CD14-positive monocyte (primary cell): ENCODE measurements at regions not wholly inside any gene's neighbourhood (a gene's known extent, or its start where the extent isn't known, plus 50 kb on each side); places are given as distances from the start of the nearest gene placed in this dataset.

Experiments used
- DNase-seq, 3 donors: peaks; one replicate each; pipeline ENCODE4 v3.0.0-alpha.2; 2011 to 2022
- H2AFZ ChIP-seq: 2 replicates; pipeline ENCODE4 v1.6.0; 2012; ENCODE audit warnings: mild to moderate bottlenecking, low read depth, low read length, inconsistent platforms; ENCODE audit not compliant: insufficient read depth, poor library complexity, severe bottlenecking
- H3K27ac ChIP-seq, 2 donors: 1 replicate in 1 of 2; 2 replicates in 1 of 2; pipeline ENCODE4 v1.5.1; 2012 to 2013; ENCODE audit warnings: low read length in 2 of 2, control low read depth in 1 of 2, inconsistent platforms in 1 of 2, low read depth in 1 of 2, mild to moderate bottlenecking in 1 of 2
- H3K27me3 ChIP-seq, 2 donors: one replicate each; pipeline versions ENCODE4 v1.6.0 to v1.6.1; 2011 to 2013; ENCODE audit warnings: low read length in 2 of 2; ENCODE audit not compliant: control insufficient read depth in 2 of 2, insufficient read depth in 2 of 2
- H3K36me3 ChIP-seq, 2 donors: replicated peaks in 1 of 2; 1 replicate in 1 of 2; 2 replicates in 1 of 2; pipeline versions ENCODE4 v1.5.1 to v1.6.1; 2012 to 2013; ENCODE audit warnings: low read length in 2 of 2, control low read depth in 1 of 2, inconsistent platforms in 1 of 2, mild to moderate bottlenecking in 1 of 2; ENCODE audit not compliant: insufficient read depth in 2 of 2, control insufficient read depth in 1 of 2
- H3K4me1 ChIP-seq, 2 donors: 1 replicate in 1 of 2; 2 replicates in 1 of 2; pipeline versions ENCODE4 v1.5.1 to v1.6.1; 2012 to 2013; ENCODE audit warnings: low read length in 2 of 2, control low read depth in 1 of 2, inconsistent platforms in 1 of 2, mild to moderate bottlenecking in 1 of 2, moderate library complexity in 1 of 2; ENCODE audit not compliant: insufficient read depth in 2 of 2, control insufficient read depth in 1 of 2
- H3K4me2 ChIP-seq: replicated peaks from 2 replicates; pipeline ENCODE3; 2012; ENCODE audit warnings: low read length, moderate library complexity, mild to moderate bottlenecking; ENCODE audit not compliant: poor library complexity, severe bottlenecking; ENCODE audit errors: extremely low read depth
- H3K4me3 ChIP-seq, 3 experiments: fragments of 200-600 bp in 1 of 3; sonication (generic) in 1 of 3; replicated peaks in 1 of 3; 1 replicate in 2 of 3; 2 replicates in 1 of 3; pipeline ENCODE4 v1.5.1; 2011 to 2013; ENCODE audit warnings: low read length in 3 of 3, mild to moderate bottlenecking in 3 of 3, control low read depth in 2 of 3, low read depth in 2 of 3, inconsistent platforms in 1 of 3, moderate library complexity in 1 of 3
- H3K79me2 ChIP-seq: 2 replicates; pipeline ENCODE4 v1.6.0; 2012; ENCODE audit warnings: mild to moderate bottlenecking, control low read depth, inconsistent platforms, low read length, moderate library complexity; ENCODE audit not compliant: insufficient read depth
- H3K9ac ChIP-seq: 2 replicates; pipeline ENCODE4 v1.6.0; 2017; ENCODE audit warnings: low read length, mild to moderate bottlenecking; ENCODE audit not compliant: insufficient read depth, poor library complexity, severe bottlenecking
- H3K9me3 ChIP-seq, 2 donors: replicated peaks in 1 of 2; 1 replicate in 1 of 2; 2 replicates in 1 of 2; pipeline versions ENCODE4 v1.5.1 to v1.6.1; 2012 to 2013; ENCODE audit warnings: low read length in 2 of 2, control low read depth in 1 of 2; ENCODE audit not compliant: control insufficient read depth in 1 of 2, insufficient read depth in 1 of 2
- H4K20me1 ChIP-seq: 2 replicates; pipeline ENCODE4 v1.6.0; 2012; ENCODE audit warnings: mild to moderate bottlenecking, low read length, control low read depth, moderate library complexity; ENCODE audit not compliant: insufficient read depth
- H3K27ac Mint-ChIP-seq, 7 donors: one replicate each; pipeline ENCODE4 v1.8.0; 2020; ENCODE audit warnings: mild to moderate bottlenecking in 7 of 7, mixed read lengths in 7 of 7, moderate library complexity in 6 of 7, inconsistent platforms in 2 of 7
- H3K27me3 Mint-ChIP-seq, 3 donors: one replicate each; pipeline ENCODE4 v1.8.0; 2021 to 2022; ENCODE audit warnings: low read depth in 3 of 3, mild to moderate bottlenecking in 3 of 3, mixed read lengths in 3 of 3, moderate library complexity in 3 of 3, inconsistent platforms in 1 of 3
- H3K36me3 Mint-ChIP-seq, 2 donors: one replicate each; pipeline ENCODE4 v1.8.0; 2020; ENCODE audit warnings: mixed read lengths in 2 of 2, inconsistent platforms in 1 of 2, mild to moderate bottlenecking in 1 of 2
- H3K4me1 Mint-ChIP-seq: one replicate; pipeline ENCODE4 v1.8.0; 2020; ENCODE audit warnings: mild to moderate bottlenecking, mixed read lengths
- H3K4me3 Mint-ChIP-seq, 2 donors: one replicate each; pipeline ENCODE4 v1.8.0; 2020; ENCODE audit warnings: mild to moderate bottlenecking in 2 of 2, mixed read lengths in 2 of 2, moderate library complexity in 1 of 2
- H3K9me3 Mint-ChIP-seq, 7 donors: one replicate each; pipeline ENCODE4 v1.8.0; 2020 to 2022; ENCODE audit warnings: mixed read lengths in 7 of 7, mild to moderate bottlenecking in 6 of 7, moderate library complexity in 6 of 7, inconsistent platforms in 2 of 7
- WGBS: methylation state at CpG from one replicate; pipeline ENCODE4 v1.1.5; 2013; ENCODE audit warnings: missing lambda C conversion rate; ENCODE audit not compliant: insufficient coverage; 5-methylcytosine and 5-hydroxymethylcytosine counted together
- intact Hi-C, 2 donors: fragments of 100-400 bp; cut with micrococcal nuclease; formaldehyde crosslinking; loops; one replicate each; pipeline versions ENCODE4 v1.15.0 to v1.15.1; 2023
- TF ChIP-seq, protein P1 (sequence below): fragments of 200-600 bp; IDR thresholded peaks from one replicate; pipeline ENCODE4 v1.8.0; 2022; ENCODE audit warnings: antibody characterized with exemption, mild to moderate bottlenecking

DNA sequence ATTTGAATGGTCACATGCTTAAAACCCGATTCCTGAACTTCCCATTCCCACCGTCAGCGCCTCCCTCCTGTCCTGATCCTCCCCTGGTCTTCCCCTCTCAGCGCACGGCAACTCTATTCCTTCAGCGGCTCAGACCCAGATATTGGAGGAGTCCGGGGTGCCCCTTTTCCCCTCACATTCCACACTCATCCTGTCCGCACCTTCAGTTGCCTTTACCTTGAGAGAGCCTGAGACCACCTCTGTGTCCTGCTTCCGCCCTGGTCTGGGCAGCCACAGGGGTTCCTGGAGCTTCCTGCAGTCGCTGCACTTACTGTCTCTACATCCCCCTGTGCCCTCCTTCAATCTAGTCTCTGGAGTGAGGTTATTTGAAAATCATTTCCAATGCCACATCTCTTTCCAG, 193.4 kb downstream of the BCAS1 start:
- H3K4me3 ChIP-seq, result no peak overlapping the region
- no peaks in the 10 kb centered on the region for H3K36me3 ChIP-seq
- no peak for DNase-seq
- H3K27me3 ChIP-seq, result no peaks in the 10 kb centered on the region
- no peaks in the 10 kb centered on the region for H3K9me3 ChIP-seq
- H2AFZ ChIP-seq, result no peak overlapping the region
- H3K27ac ChIP-seq, result no peak overlapping the region
- intact Hi-C loops, result loop anchor here in 1 of 2 donors (5.0 kb wide), 1 partner anchor 35 kb away; no protein-coding TSS in a partner anchor
- Mint-ChIP-seq H3K4me1 (peaks cover 32% of the 10 kb centered on the region), H3K27me3 (peaks cover 0 to 6% (median 1%) of the 10 kb centered on the region in 3 donors), H3K4me3 (no peak overlapping the region), H3K36me3 (no peaks in the 10 kb centered on the region), H3K9me3 (peaks cover 0 to 6% (median 3%) of the 10 kb centered on the region in 7 donors), H3K27ac (no peak overlapping the region)
- 84% methylated on average over 8 of the region's 10 CpGs for WGBS
- H3K4me2 ChIP-seq, result no peak overlapping the region
- H3K4me1 ChIP-seq, result peaks cover 9 to 19% of the 10 kb centered on the region in 2 donors
- H3K79me2 ChIP-seq, result no peaks in the 10 kb centered on the region
- TF ChIP-seq, protein P1, sequence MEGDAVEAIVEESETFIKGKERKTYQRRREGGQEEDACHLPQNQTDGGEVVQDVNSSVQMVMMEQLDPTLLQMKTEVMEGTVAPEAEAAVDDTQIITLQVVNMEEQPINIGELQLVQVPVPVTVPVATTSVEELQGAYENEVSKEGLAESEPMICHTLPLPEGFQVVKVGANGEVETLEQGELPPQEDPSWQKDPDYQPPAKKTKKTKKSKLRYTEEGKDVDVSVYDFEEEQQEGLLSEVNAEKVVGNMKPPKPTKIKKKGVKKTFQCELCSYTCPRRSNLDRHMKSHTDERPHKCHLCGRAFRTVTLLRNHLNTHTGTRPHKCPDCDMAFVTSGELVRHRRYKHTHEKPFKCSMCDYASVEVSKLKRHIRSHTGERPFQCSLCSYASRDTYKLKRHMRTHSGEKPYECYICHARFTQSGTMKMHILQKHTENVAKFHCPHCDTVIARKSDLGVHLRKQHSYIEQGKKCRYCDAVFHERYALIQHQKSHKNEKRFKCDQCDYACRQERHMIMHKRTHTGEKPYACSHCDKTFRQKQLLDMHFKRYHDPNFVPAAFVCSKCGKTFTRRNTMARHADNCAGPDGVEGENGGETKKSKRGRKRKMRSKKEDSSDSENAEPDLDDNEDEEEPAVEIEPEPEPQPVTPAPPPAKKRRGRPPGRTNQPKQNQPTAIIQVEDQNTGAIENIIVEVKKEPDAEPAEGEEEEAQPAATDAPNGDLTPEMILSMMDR, result no peak
- no peaks in the 10 kb centered on the region for H4K20me1 ChIP-seq
- H3K9ac ChIP-seq, result no peak overlapping the region

DNA sequence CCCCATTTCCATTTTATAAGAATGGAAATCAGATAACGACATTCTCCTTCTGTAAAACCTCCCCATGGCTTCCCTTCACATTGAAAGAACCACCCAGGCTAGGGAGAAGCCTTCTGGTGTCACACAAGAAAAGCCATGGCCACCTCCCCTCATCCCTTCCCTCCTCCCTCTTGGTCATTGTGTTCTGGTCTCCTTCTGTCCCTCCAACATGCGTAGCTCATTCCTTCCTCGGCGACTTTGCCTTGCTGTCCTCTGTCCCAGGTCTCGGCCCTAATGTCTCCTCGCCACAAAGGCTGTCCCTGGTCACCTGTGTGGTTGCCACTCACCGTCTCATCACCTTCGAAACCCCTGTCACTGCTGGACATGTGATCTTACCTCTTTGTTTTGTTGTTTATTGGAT, 193.9 kb downstream of the BCAS1 start:
- no peaks in the 10 kb centered on the region for H3K27me3 ChIP-seq
- intact Hi-C loops, result loop anchor here in 1 of 2 donors (5.0 kb wide), 1 partner anchor 36 kb away; no protein-coding TSS in a partner anchor
- H2AFZ ChIP-seq, result no peak overlapping the region
- no peak overlapping the region for H3K9ac ChIP-seq
- no peaks in the 10 kb centered on the region for H3K79me2 ChIP-seq
- Mint-ChIP-seq H3K27ac (peak overlapping the region in 5 of 7 donors; percentile 29 to 77 (median 61)), H3K36me3 (no peaks in the 10 kb centered on the region), H3K4me3 (no peak overlapping the region), H3K9me3 (peaks cover 0 to 6% (median 3%) of the 10 kb centered on the region in 7 donors), H3K4me1 (peaks cover 32% of the 10 kb centered on the region), H3K27me3 (peaks cover 0 to 6% (median 1%) of the 10 kb centered on the region in 3 donors)
- no peak overlapping the region for H3K4me3 ChIP-seq
- no peaks in the 10 kb centered on the region for H3K9me3 ChIP-seq
- H3K27ac ChIP-seq, result no peak overlapping the region
- no peak overlapping the region for H3K4me2 ChIP-seq
- DNase-seq, result no peak
- no peaks in the 10 kb centered on the region for H4K20me1 ChIP-seq
- H3K36me3 ChIP-seq, result no peaks in the 10 kb centered on the region
- WGBS, result 98% methylated on average over 5 of the region's 8 CpGs
- TF ChIP-seq, protein P1, result no peak
- peaks cover 9 to 19% of the 10 kb centered on the region in 2 donors for H3K4me1 ChIP-seq
